H9 (cell line): ENCODE measurements at regions not wholly inside any gene's neighbourhood (a gene's known extent, or its start where the extent isn't known, plus 50 kb on each side); places are given as distances from the start of the nearest gene placed in this dataset.

Source experiments
- DNase-seq: peaks from one replicate; pipeline ENCODE4 v3.0.0-alpha.2; 2017
- H2AFZ ChIP-seq: one replicate; pipeline ENCODE4 v1.6.1; 2013; ENCODE audit warnings: mild to moderate bottlenecking, low read length, control low read depth, moderate library complexity
- H2AK5ac ChIP-seq: 2 replicates; pipeline ENCODE4 v1.6.1; 2013; ENCODE audit warnings: low read length, control low read depth, mixed read lengths; ENCODE audit not compliant: insufficient read length
- H2BK120ac ChIP-seq: one replicate; pipeline ENCODE4 v1.6.1; 2013; ENCODE audit warnings: low read depth, mild to moderate bottlenecking, low read length, control low read depth, inconsistent platforms; ENCODE audit not compliant: poor library complexity, severe bottlenecking
- H2BK12ac ChIP-seq: 2 replicates; pipeline ENCODE4 v1.6.1; 2013; ENCODE audit warnings: low read length, control low read depth, mixed read lengths, low read depth; ENCODE audit not compliant: insufficient read length
- H2BK15ac ChIP-seq: 2 replicates; pipeline ENCODE4 v1.6.1; 2013; ENCODE audit warnings: low read depth, low read length, control low read depth
- H2BK20ac ChIP-seq: one replicate; pipeline ENCODE4 v1.6.1; 2013; ENCODE audit warnings: low read depth, mild to moderate bottlenecking, low read length, control low read depth, inconsistent platforms; ENCODE audit not compliant: poor library complexity, severe bottlenecking
- H2BK5ac ChIP-seq: 2 replicates; pipeline ENCODE4 v1.6.1; 2013; ENCODE audit warnings: low read length, control low read depth, mixed read lengths; ENCODE audit not compliant: insufficient read length
- H3K14ac ChIP-seq: 2 replicates; pipeline ENCODE4 v1.6.1; 2013; ENCODE audit warnings: low read length, control low read depth; ENCODE audit not compliant: insufficient read depth
- H3K18ac ChIP-seq: 2 replicates; pipeline ENCODE4 v1.6.1; 2013; ENCODE audit warnings: low read depth, mild to moderate bottlenecking, mixed read lengths, low read length, control low read depth; ENCODE audit not compliant: insufficient read length
- H3K23ac ChIP-seq: 2 replicates; pipeline ENCODE4 v1.6.1; 2013; ENCODE audit warnings: low read length, control low read depth, mixed read lengths, low read depth; ENCODE audit not compliant: insufficient read length
- H3K23me2 ChIP-seq: 2 replicates; pipeline ENCODE4 v1.6.1; 2013; ENCODE audit warnings: low read depth, mild to moderate bottlenecking, mixed read lengths, low read length, control low read depth; ENCODE audit not compliant: insufficient read length, poor library complexity, severe bottlenecking
- H3K27ac ChIP-seq: 2 replicates; pipeline ENCODE4 v1.5.1; 2013; ENCODE audit warnings: low read length, control low read depth, mixed read lengths, low read depth; ENCODE audit not compliant: insufficient read length
- H3K27me3 ChIP-seq: 2 replicates; pipeline ENCODE4 v1.6.1; 2013; ENCODE audit warnings: low read length, control low read depth, inconsistent platforms; ENCODE audit not compliant: insufficient read depth
- H3K4ac ChIP-seq: 2 replicates; pipeline ENCODE4 v1.6.1; 2013; ENCODE audit warnings: low read depth, mild to moderate bottlenecking, control low read depth, inconsistent platforms, low read length, moderate library complexity
- H3K4me1 ChIP-seq: 2 replicates; pipeline ENCODE4 v1.6.1; 2013; ENCODE audit warnings: low read length, control low read depth, inconsistent platforms; ENCODE audit not compliant: insufficient read depth
- H3K4me2 ChIP-seq: 2 replicates; pipeline ENCODE4 v1.6.1; 2013; ENCODE audit warnings: low read length, control low read depth, mixed read lengths; ENCODE audit not compliant: insufficient read length, insufficient read depth
- H3K56ac ChIP-seq: 2 replicates; pipeline ENCODE4 v1.6.1; 2013; ENCODE audit warnings: low read depth, mild to moderate bottlenecking, mixed read lengths, low read length, control low read depth; ENCODE audit not compliant: insufficient read length
- H3K79me1 ChIP-seq: 2 replicates; pipeline ENCODE4 v1.6.1; 2013; ENCODE audit warnings: low read depth, mild to moderate bottlenecking, moderate library complexity, low read length, control low read depth, inconsistent platforms; ENCODE audit not compliant: insufficient read depth, poor library complexity, severe bottlenecking
- H3K79me2 ChIP-seq: 2 replicates; pipeline ENCODE4 v1.6.1; 2013; ENCODE audit warnings: low read length, control low read depth, inconsistent platforms; ENCODE audit not compliant: insufficient read depth
- H3K9ac ChIP-seq: 2 replicates; pipeline ENCODE4 v1.6.1; 2013; ENCODE audit warnings: low read length, control low read depth, mixed read lengths; ENCODE audit not compliant: insufficient read length; ENCODE audit errors: extremely low read depth
- H3K9me3 ChIP-seq: one replicate; pipeline ENCODE4 v1.6.1; 2013; ENCODE audit warnings: low read depth, low read length, inconsistent platforms; ENCODE audit not compliant: control insufficient read depth
- H3T11ph ChIP-seq: one replicate; pipeline ENCODE4 v1.6.1; 2013; ENCODE audit warnings: mild to moderate bottlenecking, low read length, control low read depth, inconsistent platforms
- H4K20me1 ChIP-seq: one replicate; pipeline ENCODE4 v1.6.1; 2013; ENCODE audit not compliant: control insufficient read depth, insufficient read length, insufficient read depth
- H4K5ac ChIP-seq: 2 replicates; pipeline ENCODE4 v1.6.1; 2013; ENCODE audit warnings: low read depth, mild to moderate bottlenecking, mixed read lengths, low read length, control low read depth; ENCODE audit not compliant: insufficient read length
- H4K8ac ChIP-seq: replicated peaks from 2 replicates; pipeline ENCODE4 v1.6.1; 2013; ENCODE audit warnings: low read length, control low read depth, mixed read lengths, low read depth; ENCODE audit not compliant: insufficient read length
- H4K91ac ChIP-seq: 2 replicates; pipeline ENCODE4 v1.6.1; 2013; ENCODE audit warnings: low read depth, mild to moderate bottlenecking, moderate library complexity, mixed read lengths, low read length, control low read depth; ENCODE audit not compliant: insufficient read length
- H3K27ac Mint-ChIP-seq, 3 experiments: 2 replicates in 2 of 3; 3 replicates in 1 of 3; pipeline ENCODE4 v1.8.0; 2020 to 2021; ENCODE audit warnings: mixed read lengths in 3 of 3, mild to moderate bottlenecking in 1 of 3, moderate library complexity in 1 of 3
- H3K27me3 Mint-ChIP-seq: 2 replicates; pipeline ENCODE4 v1.8.0; 2021; ENCODE audit warnings: low read depth, mild to moderate bottlenecking, moderate library complexity, mixed read lengths
- H3K36me3 Mint-ChIP-seq, 3 experiments: 2 replicates in 2 of 3; 3 replicates in 1 of 3; pipeline ENCODE4 v1.8.0; 2020 to 2021; ENCODE audit warnings: low read depth in 3 of 3, mixed read lengths in 3 of 3; ENCODE audit not compliant: insufficient read depth in 1 of 3
- H3K4me1 Mint-ChIP-seq, 2 experiments: 2 replicates each; pipeline ENCODE4 v1.8.0; 2020; ENCODE audit warnings: mixed read lengths in 2 of 2
- H3K4me3 Mint-ChIP-seq, 2 experiments: 2 replicates in 1 of 2; 3 replicates in 1 of 2; pipeline ENCODE4 v1.8.0; 2020 to 2021; ENCODE audit warnings: mild to moderate bottlenecking in 2 of 2, mixed read lengths in 2 of 2, moderate library complexity in 1 of 2
- H3K9me3 Mint-ChIP-seq, 2 experiments: 2 replicates in 1 of 2; 3 replicates in 1 of 2; pipeline ENCODE4 v1.8.0; 2020; ENCODE audit warnings: mild to moderate bottlenecking in 2 of 2, mixed read lengths in 2 of 2, moderate library complexity in 1 of 2
- WGBS: extraction: QIAGEN DNeasy Blood & Tissue Kit; methylation state at CpG from one replicate; pipeline ENCODE4 v1.1.7; 2013; ENCODE audit warnings: missing lambda C conversion rate, low lambda C conversion rate, mixed read lengths; ENCODE audit not compliant: insufficient read length; ENCODE audit errors: extremely low coverage; 5-methylcytosine and 5-hydroxymethylcytosine counted together
- TF ChIP-seq, protein P1 (sequence below): fragments of 200-600 bp; sonication (generic); conservative IDR thresholded peaks from 3 replicates; pipeline ENCODE4 v1.8.0; 2021; ENCODE audit warnings: antibody characterized with exemption, mild to moderate bottlenecking

GRCh38 chr4:44845309-44845708, 119.0 kb upstream of the GNPDA2 start:
- Histone ChIP-seq H3K4me1 (no peaks in the 10 kb centered on the region), H2BK15ac (no peak overlapping the region), H3K23ac (no peak overlapping the region), H2BK5ac (no peak overlapping the region), H3T11ph (no peak overlapping the region), H3K14ac (no peak overlapping the region), H4K20me1 (no peaks in the 10 kb centered on the region), H3K9ac (no peak overlapping the region), H3K27me3 (no peaks in the 10 kb centered on the region), H2BK12ac (no peak overlapping the region), H2AK5ac (no peak overlapping the region), H3K79me1 (no peaks in the 10 kb centered on the region), H3K79me2 (no peaks in the 10 kb centered on the region), H3K56ac (no peak overlapping the region), H4K91ac (no peak overlapping the region), H2AFZ (no peak overlapping the region), H3K23me2 (no peaks in the 10 kb centered on the region), H3K4ac (no peak overlapping the region), H4K8ac (no peak overlapping the region), H4K5ac (no peak overlapping the region), H3K18ac (no peak overlapping the region), H2BK120ac (no peak overlapping the region), H2BK20ac (no peak overlapping the region), H3K9me3 (no peaks in the 10 kb centered on the region), H3K4me2 (no peak overlapping the region), H3K27ac (no peak overlapping the region)
- Mint-ChIP-seq H3K9me3 (no peaks in the 10 kb centered on the region; a peak in 2 of 5 replicates), H3K36me3 (no peaks in the 10 kb centered on the region; a peak in 1 of 7 replicates), H3K27ac (no peak overlapping the region), H3K4me1 (no peaks in the 10 kb centered on the region), H3K4me3 (no peak overlapping the region), H3K27me3 (no peaks in the 10 kb centered on the region)
- DNase-seq = no peak
- no CpG with 5 or more reads among the region's 1 CpG for WGBS
- TF ChIP-seq, protein P1, sequence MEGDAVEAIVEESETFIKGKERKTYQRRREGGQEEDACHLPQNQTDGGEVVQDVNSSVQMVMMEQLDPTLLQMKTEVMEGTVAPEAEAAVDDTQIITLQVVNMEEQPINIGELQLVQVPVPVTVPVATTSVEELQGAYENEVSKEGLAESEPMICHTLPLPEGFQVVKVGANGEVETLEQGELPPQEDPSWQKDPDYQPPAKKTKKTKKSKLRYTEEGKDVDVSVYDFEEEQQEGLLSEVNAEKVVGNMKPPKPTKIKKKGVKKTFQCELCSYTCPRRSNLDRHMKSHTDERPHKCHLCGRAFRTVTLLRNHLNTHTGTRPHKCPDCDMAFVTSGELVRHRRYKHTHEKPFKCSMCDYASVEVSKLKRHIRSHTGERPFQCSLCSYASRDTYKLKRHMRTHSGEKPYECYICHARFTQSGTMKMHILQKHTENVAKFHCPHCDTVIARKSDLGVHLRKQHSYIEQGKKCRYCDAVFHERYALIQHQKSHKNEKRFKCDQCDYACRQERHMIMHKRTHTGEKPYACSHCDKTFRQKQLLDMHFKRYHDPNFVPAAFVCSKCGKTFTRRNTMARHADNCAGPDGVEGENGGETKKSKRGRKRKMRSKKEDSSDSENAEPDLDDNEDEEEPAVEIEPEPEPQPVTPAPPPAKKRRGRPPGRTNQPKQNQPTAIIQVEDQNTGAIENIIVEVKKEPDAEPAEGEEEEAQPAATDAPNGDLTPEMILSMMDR = no peak
